GM12874 (cell line): ENCODE measurements at regions not wholly inside any gene's neighbourhood (a gene's known extent, or its start where the extent isn't known, plus 50 kb on each side); places are given as distances from the start of the nearest gene placed in this dataset.

Source experiments
- TF ChIP-seq, protein P1 (sequence below): IDR thresholded peaks from 2 replicates; pipeline ENCODE4 v1.5.1; 2011; ENCODE audit warnings: low read depth, mild to moderate bottlenecking, control low read depth, low read length, moderate library complexity; ENCODE audit not compliant: insufficient read depth

DNA sequence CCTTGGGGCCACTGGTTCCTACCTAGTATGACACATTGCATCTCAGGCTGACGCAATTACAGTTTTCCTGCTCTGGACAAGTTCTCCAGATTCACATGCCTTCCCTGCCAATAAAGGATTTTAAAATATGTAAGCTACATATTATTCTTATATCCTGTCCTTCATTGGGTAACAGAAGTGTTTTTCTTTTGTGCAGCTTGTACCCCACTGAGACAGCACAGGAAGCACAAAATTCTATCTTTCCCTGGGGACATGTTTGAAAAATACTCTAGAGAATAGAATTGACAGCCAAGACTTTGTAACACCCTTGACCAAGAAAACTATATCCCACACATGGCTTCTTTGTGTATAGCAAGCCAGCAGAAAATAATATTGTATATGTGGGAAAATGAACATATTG lies 456.8 kb downstream of the MAFB start:
- TF ChIP-seq, protein P1, sequence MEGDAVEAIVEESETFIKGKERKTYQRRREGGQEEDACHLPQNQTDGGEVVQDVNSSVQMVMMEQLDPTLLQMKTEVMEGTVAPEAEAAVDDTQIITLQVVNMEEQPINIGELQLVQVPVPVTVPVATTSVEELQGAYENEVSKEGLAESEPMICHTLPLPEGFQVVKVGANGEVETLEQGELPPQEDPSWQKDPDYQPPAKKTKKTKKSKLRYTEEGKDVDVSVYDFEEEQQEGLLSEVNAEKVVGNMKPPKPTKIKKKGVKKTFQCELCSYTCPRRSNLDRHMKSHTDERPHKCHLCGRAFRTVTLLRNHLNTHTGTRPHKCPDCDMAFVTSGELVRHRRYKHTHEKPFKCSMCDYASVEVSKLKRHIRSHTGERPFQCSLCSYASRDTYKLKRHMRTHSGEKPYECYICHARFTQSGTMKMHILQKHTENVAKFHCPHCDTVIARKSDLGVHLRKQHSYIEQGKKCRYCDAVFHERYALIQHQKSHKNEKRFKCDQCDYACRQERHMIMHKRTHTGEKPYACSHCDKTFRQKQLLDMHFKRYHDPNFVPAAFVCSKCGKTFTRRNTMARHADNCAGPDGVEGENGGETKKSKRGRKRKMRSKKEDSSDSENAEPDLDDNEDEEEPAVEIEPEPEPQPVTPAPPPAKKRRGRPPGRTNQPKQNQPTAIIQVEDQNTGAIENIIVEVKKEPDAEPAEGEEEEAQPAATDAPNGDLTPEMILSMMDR: no peak

DNA sequence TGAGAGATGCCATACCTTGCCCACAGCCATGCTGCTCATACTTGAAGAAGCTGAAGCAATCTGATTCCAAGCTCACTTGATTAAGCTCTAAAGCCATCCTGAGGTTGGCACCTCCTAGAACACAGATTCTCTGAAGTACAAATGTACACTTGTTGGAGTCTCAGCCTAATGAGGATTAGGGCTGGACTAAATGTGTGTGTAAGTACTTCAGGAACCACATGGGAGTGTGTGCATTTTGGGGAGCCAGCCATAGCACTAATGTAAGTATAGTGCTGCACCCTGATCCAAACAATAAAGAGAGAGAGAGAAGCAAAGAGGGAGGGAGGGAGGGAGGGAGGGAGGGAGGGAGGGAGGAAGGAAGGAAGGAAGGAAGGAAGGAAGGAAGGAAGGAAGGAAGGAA lies 458.6 kb downstream of the MAFB start:
- TF ChIP-seq, protein P1: no peak

DNA sequence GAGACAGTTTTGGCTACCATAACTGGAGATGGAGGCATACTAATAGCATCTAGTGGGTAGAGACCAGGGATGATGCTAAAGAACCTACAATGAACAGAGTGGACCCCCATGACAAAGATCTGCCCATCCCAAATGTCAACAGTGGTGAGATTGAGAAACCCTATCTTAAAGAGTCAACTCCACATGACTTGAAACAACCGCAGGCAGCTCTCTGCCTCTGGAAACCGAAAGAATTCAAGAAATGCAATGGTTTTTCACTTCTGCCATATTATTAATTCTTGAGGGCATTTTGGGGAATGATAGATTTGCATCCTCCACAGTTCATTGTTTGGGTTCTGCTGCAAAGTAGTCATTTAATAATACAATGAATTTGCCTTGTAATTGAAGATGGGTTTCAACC lies 463.4 kb downstream of the MAFB start:
- TF ChIP-seq, protein P1: no peak

DNA sequence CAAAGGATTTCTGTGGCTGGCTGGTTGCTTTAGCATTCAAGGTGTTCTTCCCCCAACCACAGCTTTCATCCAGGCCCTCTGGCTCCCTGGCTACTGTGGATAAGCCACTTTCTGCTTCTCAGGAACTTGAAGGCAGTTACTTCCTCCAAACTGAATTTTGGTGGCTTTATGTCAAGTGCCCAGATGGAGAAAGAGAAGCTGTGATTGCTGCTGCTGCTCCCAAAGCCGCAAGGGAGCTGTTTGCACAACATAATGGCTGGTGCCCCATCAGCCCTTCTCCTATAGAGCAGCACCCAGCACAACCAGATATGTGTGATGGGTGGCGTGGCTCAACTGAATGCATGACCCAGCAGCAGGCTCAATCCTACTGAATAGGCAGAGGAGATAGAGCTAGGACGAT lies 465.2 kb downstream of the MAFB start:
- TF ChIP-seq, protein P1: no peak

DNA sequence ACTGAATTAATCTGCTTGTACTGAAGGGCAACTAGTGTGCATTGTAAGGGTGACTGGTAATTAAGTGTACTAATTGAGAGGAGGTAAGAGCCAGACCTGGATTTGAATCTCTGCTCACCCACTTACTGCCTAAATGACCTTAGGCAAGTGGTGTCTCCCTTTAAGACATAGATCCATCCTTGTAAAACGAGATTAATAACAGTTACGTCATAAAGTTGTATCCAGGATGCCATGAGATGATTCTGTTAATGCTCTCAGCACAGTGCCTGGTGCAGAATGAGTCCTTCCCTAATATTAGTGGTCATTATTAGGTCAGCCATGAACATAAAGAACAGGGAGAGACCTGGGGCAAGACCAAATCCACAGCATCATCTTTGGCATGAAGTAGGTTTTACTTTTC lies 470.1 kb downstream of the MAFB start:
- TF ChIP-seq, protein P1: no peak

DNA sequence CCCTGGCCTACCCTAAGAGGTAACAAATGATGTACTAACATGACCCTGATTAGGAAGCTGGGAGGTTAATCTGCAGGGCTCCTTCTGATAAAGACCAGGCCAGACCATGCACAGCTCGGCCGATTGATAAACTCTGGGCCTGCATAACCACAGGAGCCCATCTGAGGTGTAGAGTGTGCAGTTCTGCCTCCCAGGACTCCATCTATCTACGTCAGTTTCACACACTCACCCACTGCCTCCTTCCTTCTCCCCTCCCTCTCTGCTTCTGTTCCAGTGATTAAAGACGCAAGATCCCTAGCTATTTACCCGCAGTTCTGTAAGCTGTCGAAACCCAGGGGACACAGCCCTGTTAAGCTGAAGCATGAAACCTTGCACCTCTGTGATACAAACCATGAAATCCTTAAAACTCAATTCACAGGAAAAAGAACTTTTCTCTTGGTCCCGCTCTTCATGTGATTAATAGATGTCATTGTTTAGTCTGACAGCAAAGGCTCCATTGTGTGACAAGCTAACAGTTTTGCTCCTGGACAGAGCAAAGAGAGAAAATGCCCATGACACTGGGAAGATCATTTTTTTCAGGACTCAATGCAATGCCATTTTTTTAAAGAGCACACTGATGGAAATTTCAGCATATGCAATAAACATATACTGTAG lies 470.6 kb downstream of the MAFB start:
- TF ChIP-seq, protein P1: no peak

DNA sequence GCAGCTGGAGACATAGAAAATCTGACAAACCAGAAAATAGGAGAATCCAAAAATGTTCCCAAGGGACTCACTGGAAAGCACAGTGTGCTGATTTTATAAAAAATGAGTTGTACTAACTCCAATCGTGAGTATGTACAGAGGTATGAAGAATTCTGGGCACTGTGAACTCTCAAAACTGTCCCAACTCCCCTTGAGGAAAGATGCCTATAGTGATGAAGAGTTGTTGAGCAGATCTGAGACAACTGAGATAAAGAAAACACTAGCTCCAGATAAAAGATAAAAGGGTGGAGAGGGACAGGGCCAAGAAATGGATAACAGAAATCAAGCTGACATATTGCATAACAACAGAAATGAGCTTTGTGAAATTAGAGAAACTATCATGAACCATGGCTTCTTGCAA lies 481.4 kb downstream of the MAFB start:
- TF ChIP-seq, protein P1: no peak
